GM18873 (cell line): ENCODE measurements at regions not wholly inside any gene's neighbourhood (a gene's known extent, or its start where the extent isn't known, plus 50 kb on each side); places are given as distances from the start of the nearest gene placed in this dataset.

ENCODE experiments used
- ATAC-seq: cut with Tn5 transposase; IDR thresholded peaks from one replicate; pipeline ENCODE4 v1.9.1; 2021; ENCODE audit warnings: mild to moderate bottlenecking, moderate library complexity, moderate number of reproducible peaks; ENCODE audit not compliant: unreplicated experiment, low FRiP score

DNA sequence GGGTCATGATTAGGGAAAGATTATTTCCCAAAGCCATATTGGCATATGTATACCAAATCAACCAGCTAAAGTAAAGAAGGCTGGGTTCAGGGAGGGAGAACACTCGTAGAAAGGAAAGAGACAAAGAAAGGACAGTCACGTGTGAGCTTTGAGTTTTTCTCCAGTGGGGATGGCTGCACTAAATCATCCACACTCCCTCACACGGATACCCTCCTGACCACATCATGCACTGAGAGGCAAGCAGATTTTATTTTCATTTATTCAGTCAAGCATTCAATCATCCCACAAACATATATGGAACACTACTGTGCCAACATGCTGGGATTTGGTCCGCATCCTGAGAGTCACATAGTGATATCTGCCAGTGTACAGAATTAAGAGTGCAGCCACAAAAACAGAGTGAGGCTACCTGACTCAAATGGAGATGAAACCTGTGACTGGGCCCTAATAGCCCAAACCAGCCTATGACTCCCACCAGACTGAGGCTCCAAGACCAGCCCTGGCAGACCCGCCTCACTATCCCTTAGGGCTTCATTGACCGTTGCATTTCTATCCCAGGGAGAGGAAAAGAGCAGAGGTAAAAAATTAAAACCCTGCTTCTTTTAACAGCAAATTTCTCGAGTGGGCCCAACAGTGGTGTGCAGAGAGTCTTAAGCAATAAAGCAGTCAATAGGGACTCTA, 155.9 kb downstream of the BARHL2 start:
- ATAC-seq = no peak

DNA sequence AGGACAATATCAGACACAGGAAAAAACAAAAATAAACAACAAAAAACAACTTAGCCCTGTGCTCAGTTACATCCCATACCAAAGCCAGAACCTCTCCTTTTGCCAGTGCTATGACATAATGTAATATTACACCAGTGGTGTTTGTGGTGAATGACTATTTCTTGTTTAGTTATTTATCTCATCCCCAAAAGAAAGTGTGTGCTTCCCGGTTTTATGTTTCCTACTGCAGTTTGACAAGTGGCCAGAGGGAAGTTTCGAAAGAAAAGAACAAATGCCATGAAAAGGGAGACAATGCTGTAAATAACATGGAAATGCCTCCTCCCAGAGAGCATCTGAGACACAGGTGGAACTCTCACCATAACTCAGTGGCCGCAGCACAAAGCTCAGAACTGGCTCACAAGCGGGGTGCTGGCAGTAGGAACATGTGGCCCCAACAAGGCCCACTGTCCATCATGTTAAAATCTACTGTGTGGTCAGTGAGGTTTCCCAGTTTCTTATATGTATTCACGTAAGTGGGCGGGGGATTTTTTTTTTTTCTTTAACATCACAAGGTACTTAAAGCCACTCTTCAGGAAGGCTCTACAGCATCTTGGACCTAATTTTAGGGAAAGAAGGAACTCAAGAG, 158.2 kb downstream of the BARHL2 start:
- no peak for ATAC-seq

DNA sequence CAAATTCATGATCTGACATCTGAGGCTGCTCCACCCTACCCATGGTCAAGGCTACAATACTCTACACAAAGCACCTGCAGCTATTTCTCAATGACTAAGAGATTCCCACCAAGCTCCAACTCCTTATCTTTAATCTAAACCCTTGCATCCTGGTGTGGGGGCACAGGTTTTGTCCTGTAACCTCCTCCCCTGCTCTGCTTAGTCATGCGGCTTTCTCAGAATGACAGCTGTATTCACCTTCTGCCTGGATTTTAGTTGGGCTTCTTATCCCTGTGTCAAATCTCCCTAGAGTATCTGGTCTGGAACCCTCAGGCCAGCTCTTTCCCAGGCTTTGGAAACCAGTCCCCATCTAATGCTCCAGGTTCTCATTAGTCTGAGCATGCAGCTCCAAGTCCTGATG, 159.0 kb downstream of the BARHL2 start:
- no peak for ATAC-seq

DNA sequence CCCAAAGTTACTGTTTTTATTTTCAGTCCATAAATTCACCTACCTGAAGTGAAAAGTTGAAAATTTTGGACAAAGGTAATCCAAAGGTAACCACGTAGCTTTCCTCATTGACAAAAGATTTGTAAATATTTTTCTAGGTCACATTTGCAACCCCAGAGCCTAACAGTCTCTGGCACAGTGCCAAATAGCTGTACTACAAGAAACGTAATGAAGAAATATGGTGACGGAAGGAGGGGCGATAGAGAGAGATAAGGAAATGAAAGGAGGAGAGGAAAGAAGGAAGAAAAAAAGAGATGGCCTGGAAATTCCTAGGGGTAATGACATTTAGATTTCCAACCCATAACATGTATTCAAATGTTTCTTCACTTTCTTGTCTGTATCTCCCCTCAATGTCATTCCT, 159.4 kb downstream of the BARHL2 start:
- no peak for ATAC-seq

DNA sequence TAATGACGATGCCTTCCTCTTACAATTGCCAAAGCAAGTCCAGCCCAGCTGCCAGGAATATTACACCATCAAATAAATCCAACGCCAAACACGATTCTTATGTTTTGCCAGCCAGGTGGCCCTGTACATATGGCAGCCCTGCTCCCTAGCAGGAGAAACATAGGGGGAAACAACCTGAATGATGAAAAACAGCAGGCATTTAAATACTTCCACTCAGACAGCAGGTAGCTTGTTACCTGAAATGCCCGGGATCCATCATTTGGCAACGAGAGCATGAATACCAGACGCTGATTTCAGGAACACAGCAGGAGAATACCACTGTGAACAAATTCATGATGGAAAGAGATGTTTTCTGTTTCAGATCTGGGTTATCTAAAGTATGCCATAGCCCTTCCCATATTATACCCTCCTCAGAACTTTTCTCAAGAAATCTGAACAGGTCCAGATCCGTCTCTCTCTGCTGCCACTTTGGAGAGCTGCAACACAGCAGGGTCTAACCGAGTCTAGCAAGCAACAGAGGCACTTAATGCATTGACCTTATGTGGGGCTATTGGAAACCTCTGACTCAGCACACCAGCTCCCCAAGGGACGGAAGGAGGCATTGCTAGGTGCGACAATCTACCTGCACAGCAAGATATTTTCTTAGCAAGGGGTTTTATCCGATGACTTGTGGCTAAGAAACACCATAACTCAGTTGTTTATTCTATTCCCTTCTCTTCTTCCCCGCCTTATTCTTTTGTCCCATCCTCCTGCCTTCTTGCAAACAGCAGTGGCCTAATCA, 166.3 kb downstream of the BARHL2 start:
- ATAC-seq = no peak

DNA sequence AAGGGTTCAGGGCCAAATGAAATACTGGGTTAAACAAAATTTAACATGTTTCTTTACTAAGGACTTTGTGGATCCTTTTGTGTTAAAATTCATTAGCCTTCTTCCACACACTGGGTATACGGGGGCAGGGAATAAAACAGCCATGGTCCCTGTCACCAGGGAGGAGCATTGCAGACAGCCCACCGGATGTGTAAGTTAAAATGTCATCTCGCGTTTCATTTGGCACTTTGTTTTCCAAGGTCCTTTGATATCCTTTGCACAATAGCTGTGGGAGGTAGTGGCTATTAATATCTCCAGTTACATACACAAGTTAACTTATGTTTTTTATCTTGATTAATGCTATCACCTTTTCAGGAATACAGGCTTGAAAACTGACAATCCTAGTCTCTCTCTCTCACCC, 172.7 kb downstream of the BARHL2 start:
- no peak for ATAC-seq

DNA sequence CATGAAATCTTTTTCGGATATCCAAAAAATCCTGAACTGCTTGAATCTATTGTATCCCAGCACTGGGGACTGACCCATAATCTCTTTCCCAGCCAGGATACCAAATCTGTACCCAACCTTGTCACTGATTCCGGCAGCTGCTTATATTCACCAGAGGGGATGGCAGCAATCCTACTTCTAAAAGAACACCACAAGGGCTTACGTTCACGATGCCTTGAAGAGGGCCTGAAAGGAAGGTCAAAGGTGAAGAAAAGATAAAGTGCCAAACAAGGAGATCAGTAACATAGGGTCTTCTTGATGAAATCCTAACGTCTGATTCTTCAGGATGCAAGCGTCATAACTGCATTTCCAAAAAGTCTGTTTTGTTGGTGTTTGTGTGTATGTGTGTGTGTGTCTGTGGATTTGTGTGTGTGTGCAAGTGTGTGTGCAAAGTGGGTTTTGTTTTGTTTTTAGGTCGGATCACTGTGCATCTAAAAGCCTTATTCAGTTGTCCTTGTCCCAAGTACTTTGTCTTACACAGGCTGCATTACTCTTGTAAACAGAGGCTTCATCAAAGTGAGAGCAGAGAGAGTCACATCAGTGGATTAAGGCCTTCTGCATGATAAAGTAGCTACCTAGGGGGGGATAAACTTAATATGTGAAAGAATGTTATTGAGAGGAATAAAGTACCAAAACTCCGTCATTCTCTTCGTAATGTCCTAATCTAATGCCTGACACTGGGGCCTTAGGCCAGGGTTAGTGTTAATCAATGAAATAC, 179.3 kb downstream of the BARHL2 start:
- ATAC-seq = no peak

DNA sequence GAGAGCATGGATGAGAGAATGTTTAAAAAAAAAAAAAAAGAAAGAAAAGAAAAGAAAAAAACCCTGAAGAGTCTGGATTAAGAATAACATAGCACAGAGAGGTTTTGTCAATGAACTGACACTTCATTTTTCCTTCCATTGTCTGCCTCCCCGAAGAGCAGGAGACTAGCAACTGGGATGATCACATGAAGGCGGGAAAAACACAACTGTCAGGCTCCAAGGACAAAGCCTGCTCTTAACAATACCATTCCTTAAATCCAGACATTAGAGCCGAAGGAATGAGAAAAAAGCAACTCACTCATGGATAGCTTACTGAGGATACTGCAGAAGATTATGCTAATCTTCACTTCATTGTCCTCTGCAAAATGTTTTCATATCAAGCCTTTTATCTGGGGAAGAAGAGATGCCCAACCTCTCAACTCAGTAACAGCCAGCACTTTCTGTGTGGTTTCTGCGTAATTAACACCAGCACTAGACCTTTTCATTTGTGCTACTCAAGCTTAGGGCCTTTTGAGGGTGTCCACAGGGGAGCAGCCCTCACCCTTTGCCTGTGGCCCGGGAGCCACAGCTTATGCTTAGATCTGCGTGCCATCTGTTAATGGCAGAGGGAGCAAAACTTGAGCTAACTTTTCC, 182.3 kb downstream of the BARHL2 start:
- ATAC-seq = no peak

DNA sequence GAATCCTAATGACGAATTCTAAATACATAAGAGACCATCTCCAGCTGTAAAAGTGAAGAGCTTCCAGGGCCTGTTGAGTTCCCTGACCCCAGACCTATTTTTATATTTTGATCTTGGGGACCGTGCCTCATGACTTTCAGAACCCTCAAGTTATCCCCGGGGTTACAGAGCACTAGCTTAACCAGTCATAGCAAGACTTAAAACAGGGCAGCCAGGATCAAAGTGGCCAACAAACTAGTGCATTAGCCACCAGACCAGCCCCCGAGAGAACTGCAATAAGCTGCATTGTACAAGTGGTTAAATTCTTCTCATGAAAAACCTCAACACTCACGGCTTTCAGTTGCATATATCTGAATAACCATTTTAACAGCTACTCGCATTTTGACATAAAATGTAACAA, 183.0 kb downstream of the BARHL2 start:
- ATAC-seq = no peak

DNA sequence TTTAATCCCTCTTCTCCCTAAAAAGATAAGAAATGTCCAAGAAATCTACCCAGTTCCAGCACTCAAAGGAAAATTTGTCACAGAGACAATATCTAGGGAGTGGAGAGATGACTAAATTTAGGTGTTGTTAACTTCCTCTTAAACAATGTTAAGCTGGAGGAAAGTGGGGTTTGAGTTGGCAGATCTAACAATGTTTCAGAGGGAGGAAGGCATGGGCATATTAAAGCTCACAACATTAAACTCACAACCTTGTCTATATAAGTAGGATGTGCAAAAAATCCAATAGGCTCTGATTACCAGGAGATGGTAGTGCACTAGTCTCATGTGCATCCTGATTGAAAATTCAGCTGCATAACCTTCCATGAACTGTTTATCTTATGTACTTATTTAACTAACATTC, 190.1 kb downstream of the BARHL2 start:
- no peak for ATAC-seq

DNA sequence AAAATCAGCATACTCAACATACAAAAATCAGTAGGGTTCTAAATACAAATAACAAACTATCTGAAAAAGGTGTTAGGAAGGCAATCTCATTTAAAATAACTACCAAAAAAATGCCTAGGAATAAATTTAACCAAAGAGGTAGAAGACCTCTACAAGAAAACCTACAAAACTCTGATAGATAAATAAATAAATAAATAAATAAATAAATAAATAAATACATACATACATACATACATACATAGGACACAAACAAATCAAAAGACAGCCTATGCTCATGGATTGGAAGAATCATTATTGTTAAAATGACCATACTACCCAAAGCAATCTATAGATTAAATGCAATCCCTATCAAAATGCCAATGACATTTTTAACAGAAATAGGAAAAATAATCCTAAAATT, 194.7 kb downstream of the BARHL2 start:
- no peak for ATAC-seq

DNA sequence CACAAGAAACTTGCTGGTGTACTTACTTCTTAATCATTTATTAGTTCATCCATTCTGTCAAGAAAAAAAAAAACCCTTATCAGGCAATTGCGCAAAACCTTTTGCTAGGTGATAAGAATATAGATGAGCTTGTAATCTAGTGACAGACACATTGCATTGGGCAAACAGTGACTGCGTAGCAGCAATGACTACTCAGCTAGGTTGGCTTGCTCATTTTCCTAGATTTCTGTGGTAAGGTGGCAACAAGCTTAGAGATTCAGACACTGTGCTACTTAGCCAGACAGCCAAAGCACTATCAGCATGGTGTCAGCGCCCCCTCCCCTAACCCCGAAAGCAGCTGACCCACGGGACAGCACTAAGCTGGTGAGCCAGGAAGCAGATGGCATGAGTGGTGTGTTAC, 203.1 kb downstream of the BARHL2 start:
- no peak for ATAC-seq

DNA sequence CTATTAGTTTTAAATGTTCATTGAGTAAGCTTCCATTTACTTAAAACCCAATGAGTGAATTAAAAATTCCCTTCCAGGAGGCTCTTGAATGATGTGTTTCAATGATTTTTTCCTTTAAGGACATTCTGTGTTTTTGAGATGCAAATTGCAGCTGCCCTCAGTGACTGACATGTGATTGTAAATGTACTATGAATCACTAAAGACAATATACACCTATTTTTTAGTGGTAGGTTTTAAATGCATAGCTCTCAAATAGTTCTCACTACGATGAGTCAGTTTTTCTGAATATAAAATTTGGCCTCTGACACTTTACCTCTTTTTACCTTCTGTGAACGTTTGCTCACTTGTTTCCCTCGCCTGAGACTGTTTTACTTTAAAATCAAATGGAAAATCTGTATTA, 204.7 kb downstream of the BARHL2 start:
- ATAC-seq = no peak

DNA sequence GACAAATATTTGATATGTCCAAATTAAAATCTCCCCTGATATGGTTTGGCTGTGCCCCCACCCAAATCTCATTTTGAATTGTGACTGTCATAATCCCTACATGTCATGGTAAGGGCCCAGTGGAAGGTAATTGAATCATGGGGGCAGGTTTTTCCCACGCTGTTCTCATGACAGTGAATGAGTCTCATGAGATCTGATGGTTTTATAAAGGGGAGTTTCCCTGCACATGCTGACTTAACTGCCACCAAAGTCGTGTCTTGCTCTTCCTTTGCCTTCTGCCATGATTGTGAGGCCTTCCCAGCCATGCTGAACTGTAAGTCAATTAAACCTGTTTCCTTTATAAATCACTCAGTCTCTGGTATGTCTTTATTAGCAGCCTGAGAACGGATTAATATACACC, 207.0 kb downstream of the BARHL2 start:
- no peak for ATAC-seq

DNA sequence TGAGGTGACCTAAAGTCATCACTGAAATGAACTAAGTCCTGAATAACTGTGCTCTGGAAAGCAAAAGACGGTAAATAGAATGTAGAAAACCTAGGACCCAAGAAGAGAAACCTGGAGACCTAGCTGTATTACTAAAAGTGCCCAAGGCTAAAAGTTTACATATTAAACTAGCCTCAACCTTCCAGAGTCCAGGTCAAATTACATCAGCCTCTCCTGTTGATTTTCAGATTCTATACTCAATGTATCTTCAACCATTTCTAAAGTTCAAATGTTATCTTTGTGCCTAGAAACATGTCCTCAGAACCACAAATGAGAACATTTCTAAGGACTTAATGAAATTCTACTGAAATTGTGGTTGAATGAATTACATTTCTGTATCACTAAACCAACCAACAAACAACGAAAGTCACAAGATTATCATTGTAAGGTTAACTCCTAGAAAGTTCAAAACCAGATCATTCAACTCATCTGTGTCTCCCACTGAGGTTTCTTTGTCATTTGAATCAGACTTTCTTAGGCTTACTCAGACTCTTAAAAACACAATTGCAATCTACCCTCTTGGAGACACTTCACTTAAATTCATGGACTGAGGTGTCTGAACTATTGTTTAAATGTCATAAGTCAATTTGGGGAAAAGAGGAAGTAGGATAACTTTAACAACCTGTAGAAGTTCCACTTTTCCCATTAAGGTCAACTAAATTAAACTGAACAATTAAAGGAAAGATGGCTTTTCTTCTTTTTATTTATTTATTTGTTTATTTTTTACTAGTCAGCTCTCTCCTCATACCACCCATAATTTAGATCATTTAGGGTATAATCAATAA, 207.7 kb downstream of the BARHL2 start:
- no peak for ATAC-seq

DNA sequence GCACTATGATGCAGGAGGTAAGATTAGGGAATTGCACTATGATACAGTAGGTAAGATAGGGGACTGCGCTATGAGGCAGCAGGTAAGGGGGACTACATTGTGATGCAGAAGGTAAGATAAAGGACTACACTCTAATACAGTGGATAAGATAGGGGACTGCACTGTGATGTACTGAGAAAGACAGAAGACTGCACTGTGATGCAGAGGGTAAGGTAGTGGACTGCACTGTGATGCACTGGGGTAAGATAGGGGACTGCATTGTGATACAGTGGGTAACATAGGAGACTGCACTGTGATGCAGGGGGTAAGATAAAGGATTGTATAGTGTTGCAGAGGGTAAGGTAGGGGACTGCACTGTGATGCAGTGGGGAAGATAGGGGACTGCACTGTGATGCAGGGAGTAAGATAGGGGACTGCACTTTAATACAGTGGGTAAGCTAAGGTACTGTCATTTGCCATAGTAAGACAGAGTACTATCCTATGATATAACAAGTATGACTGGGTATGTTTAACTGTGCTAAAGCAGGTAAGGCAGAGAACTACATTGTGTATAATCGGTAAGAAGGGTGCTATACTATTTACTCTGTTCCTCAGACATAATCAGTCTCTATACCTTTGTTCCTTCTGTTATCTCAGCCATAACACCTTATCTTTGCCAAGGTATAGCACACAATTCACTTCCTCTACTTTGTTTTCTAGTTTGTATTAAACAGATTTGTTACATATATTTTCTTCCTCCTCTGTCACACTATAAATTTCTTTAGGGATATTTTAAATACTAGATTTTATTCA, 208.5 kb downstream of the BARHL2 start:
- ATAC-seq = no peak

DNA sequence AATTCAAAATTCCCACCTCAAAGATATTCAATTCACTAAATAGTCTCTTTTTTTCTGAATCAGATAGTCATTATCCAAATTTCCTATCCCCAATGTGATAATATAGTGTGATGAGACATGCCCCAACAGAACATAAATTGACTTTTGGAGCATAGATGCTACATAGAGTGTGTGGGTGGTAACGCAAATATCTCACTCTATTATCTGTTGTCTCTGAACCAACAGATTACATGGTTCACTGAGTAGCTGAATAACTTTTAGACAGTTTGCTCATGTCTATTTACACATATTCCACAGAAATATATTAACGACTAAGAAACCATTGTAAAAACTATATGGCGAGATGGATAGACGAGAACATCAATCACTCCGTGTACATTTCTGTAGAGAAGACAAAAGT, 209.9 kb downstream of the BARHL2 start:
- ATAC-seq = no peak

DNA sequence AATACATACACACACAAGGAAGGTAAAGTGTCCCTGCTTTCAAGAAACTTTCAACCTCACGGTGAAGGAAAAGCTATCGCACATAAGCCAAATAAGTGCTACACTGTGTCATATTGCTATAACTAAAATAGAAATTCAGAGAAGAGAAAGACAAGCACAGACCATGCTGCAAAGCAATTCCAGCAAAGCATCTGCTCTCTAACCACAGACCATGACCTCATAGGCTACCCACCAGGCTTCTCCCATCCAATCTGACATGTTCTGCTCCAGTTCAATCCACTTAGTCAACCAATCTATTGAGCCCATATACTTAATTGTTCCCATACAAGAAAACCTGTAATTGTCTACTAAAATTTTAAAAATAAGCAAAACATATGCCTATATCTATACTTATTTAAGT, 211.3 kb downstream of the BARHL2 start:
- no peak for ATAC-seq

DNA sequence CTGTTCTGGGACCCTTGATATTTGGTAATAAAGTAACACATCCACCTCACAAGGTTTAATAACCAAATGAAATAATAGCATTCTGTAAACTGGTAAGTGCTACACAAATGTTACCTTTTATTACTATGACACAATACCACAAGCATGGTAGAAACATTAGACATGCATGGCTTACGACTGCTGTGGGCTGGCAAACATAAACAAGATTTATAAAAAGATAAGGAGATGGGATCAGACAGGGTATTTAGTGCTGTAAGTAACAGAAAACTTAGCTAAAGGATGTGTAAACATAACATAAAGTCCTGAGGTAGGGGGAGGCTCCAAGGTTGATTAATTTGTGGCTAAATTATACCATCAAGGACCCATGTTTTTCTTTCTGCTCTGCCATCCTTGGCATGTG, 212.6 kb downstream of the BARHL2 start:
- ATAC-seq = no peak
